Activated CD4-positive, alpha-beta memory T cell treated with anti-CD3 and anti-CD28 coated beads, Interleukin-2, amount 10 ng/mL, durations not matched to agents 7 days and 5 days (primary cell): ENCODE measurements at regions not wholly inside any gene's neighbourhood (a gene's known extent, or its start where the extent isn't known, plus 50 kb on each side); places are given as distances from the start of the nearest gene placed in this dataset.

Source experiments
- CTCF ChIA-PET: fragments of 350-600 bp; sonication (Branson Sonifier 250); formaldehyde crosslinking; loops from one replicate; lab custom pipeline; 2021; ENCODE audit warnings: antibody characterized with exemption, inconsistent platforms; lab: Charles Lee
- POLR2A ChIA-PET: fragments of 350-600 bp; sonication (Branson Sonifier 250); formaldehyde crosslinking; loops from one replicate; lab custom pipeline; 2021; ENCODE audit warnings: antibody characterized with exemption; lab: Charles Lee
- DNase-seq: peaks from one replicate; pipeline ENCODE4 v3.0.0-alpha.2; 2020
- H3K27ac Mint-ChIP-seq: one replicate; pipeline ENCODE4 v1.8.0; 2021; ENCODE audit warnings: mild to moderate bottlenecking, mixed read lengths
- H3K27me3 Mint-ChIP-seq: one replicate; pipeline ENCODE4 v1.8.0; 2021; ENCODE audit warnings: mixed read lengths
- H3K36me3 Mint-ChIP-seq: one replicate; pipeline ENCODE4 v1.8.0; 2021; ENCODE audit warnings: low read depth, mixed read lengths
- H3K4me1 Mint-ChIP-seq: one replicate; pipeline ENCODE4 v1.8.0; 2021; ENCODE audit warnings: mixed read lengths
- H3K4me3 Mint-ChIP-seq: one replicate; pipeline ENCODE4 v1.8.0; 2021; ENCODE audit warnings: mild to moderate bottlenecking, mixed read lengths
- H3K9me3 Mint-ChIP-seq: one replicate; pipeline ENCODE4 v1.8.0; 2021; ENCODE audit warnings: mixed read lengths

DNA sequence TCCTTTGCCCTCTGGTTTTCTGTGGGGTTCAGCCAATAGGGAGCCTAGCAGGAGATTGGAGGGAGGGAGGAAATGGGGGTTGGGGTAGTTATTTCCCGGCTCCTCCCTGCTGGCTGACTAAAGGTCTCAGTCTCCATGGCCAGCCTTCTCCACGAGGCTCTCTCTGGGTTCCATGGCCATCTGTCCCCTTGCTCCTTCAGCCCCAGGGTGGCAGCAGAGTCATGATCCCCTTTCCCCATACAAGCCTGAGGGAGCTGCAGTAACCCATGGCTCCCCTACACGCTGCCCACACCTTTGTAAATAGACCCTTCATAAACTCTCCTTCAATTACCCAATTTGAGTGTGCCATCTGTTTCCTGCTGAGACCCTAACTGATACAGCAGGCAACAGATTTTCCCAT lies 176.1 kb upstream of the CSF3R start:
- H3K27me3 Mint-ChIP-seq, result peaks cover 18% of the 10 kb centered on the region
- no peak for DNase-seq
- no peaks in the 10 kb centered on the region for H3K36me3 Mint-ChIP-seq
- POLR2A ChIA-PET, result no interaction called here
- H3K4me3 Mint-ChIP-seq, result no peak overlapping the region
- CTCF ChIA-PET, result interaction anchor here (0.9 to 1.0 kb wide), 2 partner anchors 10 to 50 kb away, joined by 3 read pairs; no protein-coding TSS in a partner anchor
- H3K4me1 Mint-ChIP-seq, result no peaks in the 10 kb centered on the region
- H3K27ac Mint-ChIP-seq, result no peak overlapping the region
- no peaks in the 10 kb centered on the region for H3K9me3 Mint-ChIP-seq

DNA sequence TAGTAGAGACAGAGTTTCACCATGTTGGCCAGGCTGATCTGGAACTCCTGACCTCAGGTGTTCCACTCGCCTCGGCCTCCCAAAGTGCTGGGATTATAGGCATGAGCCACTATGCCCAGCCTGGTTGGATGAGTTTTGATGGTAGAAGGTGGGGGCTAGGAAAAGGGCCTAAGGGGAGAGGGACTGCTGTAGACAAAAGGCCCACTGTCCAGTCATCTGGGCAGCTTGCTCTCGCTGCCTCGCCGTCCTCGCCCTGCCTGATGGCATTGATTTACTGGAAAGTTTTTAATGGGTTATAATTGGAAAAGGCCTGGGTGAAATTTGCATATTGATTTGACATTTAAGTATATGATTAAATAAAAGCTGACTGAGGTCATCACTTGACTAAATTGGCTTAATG lies 175.1 kb upstream of the CSF3R start:
- POLR2A ChIA-PET, result no interaction called here
- no peak for DNase-seq
- Mint-ChIP-seq H3K27me3 (peaks cover 24% of the 10 kb centered on the region), H3K36me3 (no peaks in the 10 kb centered on the region), H3K4me3 (no peak overlapping the region), H3K27ac (no peak overlapping the region), H3K4me1 (no peaks in the 10 kb centered on the region), H3K9me3 (no peaks in the 10 kb centered on the region)
- CTCF ChIA-PET, result interaction anchor here (0.9 kb wide), 1 partner anchor 9 kb away, joined by 3 read pairs; no protein-coding TSS in a partner anchor

DNA sequence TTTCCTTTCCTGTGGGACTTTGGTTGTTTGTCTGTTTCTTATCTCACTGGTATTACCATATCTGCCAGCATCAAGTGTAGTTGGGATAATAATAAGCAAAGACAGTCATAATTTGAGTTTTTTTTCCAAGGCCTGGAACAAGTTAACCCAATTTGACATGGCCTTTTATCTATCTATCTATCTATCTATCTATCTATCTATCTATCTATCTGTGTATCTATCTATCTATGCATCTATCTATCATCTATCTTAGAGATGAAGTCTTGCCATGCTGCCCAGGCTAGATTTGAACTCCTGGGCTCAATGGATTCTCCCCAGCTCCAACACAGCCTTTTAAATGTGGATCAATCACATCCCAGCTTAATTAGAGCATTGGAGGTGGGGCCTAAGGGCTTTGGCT lies 174.1 kb upstream of the CSF3R start:
- Mint-ChIP-seq H3K36me3 (no peaks in the 10 kb centered on the region), H3K4me1 (peaks cover 5% of the 10 kb centered on the region), H3K9me3 (no peaks in the 10 kb centered on the region), H3K4me3 (no peak overlapping the region), H3K27ac (no peak overlapping the region), H3K27me3 (peaks cover 34% of the 10 kb centered on the region)
- ChIA-PET CTCF (no interaction called here), POLR2A (no interaction called here)
- no peak for DNase-seq

DNA sequence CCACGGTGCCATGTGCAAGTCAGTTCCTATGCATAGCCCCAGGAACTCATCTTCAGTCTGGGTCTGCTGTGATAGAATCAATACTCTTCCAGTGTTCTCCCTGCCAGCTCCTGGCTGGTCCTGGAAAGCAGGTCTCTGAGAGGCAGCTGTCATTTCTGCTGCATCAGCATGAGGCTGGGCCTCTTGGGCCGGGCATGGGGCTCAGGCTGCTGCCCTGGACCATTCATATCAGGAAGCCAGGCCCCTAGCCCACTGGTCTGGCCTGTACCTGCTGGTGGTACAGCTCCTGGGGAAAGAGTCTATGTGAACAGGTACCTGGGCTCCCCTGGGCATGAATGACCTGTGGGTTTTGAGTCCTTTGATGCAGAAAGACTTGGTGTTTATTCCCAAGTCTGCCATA lies 173.6 kb upstream of the CSF3R start:
- POLR2A ChIA-PET, result no interaction called here
- Mint-ChIP-seq H3K9me3 (no peaks in the 10 kb centered on the region), H3K27me3 (peaks cover 36% of the 10 kb centered on the region), H3K36me3 (no peaks in the 10 kb centered on the region), H3K4me1 (peaks cover 5% of the 10 kb centered on the region), H3K4me3 (no peak overlapping the region), H3K27ac (no peak overlapping the region)
- DNase-seq, result no peak
- CTCF ChIA-PET, result no interaction called here

DNA sequence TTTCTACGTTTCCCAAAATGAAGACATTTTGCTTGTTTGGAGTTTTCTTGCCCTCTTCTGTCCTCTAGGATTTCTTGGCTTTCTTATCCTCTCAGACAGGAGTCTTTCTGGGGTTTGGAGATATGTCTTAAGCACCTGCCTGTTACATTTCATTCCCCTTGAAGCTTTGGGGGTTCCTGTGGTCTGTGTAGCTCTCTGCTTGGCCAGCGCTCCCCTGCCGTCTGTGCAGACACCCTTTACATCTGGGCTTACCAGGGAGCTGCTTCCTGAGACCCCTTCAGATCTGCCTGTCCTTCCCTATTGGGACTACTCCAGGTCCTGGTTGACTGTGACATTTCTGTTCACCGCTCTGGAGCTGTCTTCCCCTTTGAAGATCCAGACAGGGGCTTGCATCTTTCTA lies 171.9 kb upstream of the CSF3R start:
- CTCF ChIA-PET, result no interaction called here
- POLR2A ChIA-PET, result no interaction called here
- no peak overlapping the region for H3K27ac Mint-ChIP-seq
- no peaks in the 10 kb centered on the region for H3K9me3 Mint-ChIP-seq
- H3K36me3 Mint-ChIP-seq, result no peaks in the 10 kb centered on the region
- peaks cover 30% of the 10 kb centered on the region for H3K27me3 Mint-ChIP-seq
- H3K4me1 Mint-ChIP-seq, result peaks cover 9% of the 10 kb centered on the region
- no peak for DNase-seq
- H3K4me3 Mint-ChIP-seq, result no peak overlapping the region

DNA sequence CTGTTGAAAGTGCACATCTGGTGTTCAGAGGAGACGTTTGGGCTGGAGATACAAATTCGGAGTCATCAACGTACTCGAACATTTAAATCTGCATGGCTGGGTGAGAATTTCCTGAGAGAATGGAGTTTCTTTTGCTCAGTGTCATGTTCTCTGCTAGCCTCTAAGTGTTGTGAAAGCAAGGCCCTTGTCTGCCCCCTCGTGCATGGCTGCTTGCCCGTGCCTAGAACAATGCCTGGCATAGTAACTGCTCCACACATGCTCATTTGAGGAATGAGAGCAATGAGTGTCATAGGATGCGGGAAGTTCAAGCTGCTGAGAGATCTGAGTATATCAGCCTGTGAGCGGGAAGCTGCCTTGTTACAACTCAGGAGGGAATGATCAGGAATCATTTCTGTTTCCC lies 171.1 kb upstream of the CSF3R start:
- ChIA-PET CTCF (no interaction called here), POLR2A (no interaction called here)
- DNase-seq, result no peak
- no peak overlapping the region for H3K4me3 Mint-ChIP-seq
- H3K36me3 Mint-ChIP-seq, result no peaks in the 10 kb centered on the region
- H3K4me1 Mint-ChIP-seq, result peaks cover 9% of the 10 kb centered on the region
- H3K9me3 Mint-ChIP-seq, result no peaks in the 10 kb centered on the region
- no peak overlapping the region for H3K27ac Mint-ChIP-seq
- H3K27me3 Mint-ChIP-seq, result peaks cover 27% of the 10 kb centered on the region

DNA sequence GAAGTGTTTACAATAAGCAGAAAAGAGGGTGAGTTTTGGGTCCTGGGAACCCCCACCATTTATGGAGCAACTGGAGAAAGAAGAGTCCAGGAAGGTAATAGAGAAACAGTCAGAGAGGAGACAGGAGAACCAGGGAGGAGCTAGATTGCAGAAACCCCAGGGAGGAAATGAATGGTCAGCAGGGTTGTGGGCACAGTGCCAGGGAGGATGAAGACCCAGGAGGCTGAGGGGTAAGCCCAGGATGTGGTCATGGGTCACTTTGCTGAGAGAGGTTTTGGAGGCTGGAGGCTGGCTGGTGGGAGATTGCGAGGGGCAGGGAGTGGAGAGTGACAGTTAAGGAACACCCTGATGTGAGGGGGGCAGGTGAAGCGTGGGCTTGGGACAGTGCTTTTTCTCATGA lies 169.9 kb upstream of the CSF3R start:
- ChIA-PET CTCF (no interaction called here), POLR2A (no interaction called here)
- DNase-seq, result no peak
- Mint-ChIP-seq H3K27ac (no peak overlapping the region), H3K4me3 (no peak overlapping the region), H3K4me1 (peaks cover 9% of the 10 kb centered on the region), H3K9me3 (no peaks in the 10 kb centered on the region), H3K27me3 (peaks cover 27% of the 10 kb centered on the region), H3K36me3 (no peaks in the 10 kb centered on the region)

DNA sequence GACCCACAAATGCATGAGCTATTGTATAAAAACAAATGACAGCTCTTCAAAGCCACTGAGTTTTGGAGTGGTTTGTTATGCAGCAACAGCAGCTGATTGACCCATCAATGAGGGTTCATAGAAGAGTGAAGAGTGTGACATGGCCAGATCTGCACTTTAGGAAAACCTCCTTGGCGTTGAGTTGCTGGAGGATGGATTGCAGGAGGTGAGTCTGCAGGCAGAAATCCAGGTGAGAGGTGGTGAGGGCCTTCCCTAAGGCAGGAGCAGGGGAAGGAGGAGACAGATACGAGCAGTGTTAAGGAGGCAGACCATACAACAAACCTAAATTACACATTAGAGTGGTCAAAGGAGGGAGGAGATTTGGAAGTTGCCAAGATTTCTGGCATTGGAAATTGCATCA lies 169.3 kb upstream of the CSF3R start:
- no peak overlapping the region for H3K4me3 Mint-ChIP-seq
- H3K9me3 Mint-ChIP-seq, result no peaks in the 10 kb centered on the region
- peaks cover 9% of the 10 kb centered on the region for H3K4me1 Mint-ChIP-seq
- no peak overlapping the region for H3K27ac Mint-ChIP-seq
- no peaks in the 10 kb centered on the region for H3K36me3 Mint-ChIP-seq
- CTCF ChIA-PET, result interaction anchor here (0.9 to 1.2 kb wide), 2 partner anchors 43 to 54 kb away, joined by 3 to 5 read pairs; no protein-coding TSS in a partner anchor
- POLR2A ChIA-PET, result no interaction called here
- H3K27me3 Mint-ChIP-seq, result peaks cover 27% of the 10 kb centered on the region
- no peak for DNase-seq

DNA sequence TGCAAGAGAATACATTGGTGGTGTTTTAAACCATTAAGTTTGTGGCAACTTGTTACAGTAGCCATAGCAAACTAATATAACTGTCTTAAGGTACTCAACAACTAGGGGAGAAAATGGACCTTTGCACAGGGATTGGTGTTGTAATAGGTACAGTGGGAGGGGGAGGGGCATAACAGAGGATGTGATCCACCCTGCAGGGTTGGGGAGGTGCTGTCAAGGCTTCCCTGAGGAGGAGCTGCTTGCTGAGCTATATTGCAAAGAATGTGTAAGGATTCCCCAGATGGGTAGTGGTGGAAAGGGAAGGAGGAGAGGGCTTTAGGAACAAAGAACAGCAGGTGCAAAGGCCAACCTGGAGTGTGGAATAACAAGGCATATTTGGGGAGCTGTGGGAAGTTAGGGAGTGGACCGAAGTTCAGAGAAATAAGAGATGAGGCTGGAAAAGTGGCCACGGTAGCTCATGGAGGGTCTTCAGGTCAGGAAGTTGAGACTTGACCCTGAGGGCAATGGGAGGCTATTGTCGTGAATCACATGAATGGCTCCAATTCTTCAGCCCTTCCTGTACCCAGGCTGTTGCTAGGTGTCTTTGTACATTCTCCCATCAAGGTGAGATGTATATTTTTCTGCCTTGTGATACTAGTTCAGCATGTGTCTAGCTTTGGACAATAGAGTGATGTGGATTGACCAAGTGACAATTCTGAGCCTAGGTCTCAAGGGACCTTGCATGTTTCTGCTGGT lies 168.6 kb upstream of the CSF3R start:
- Mint-ChIP-seq H3K27ac (no peak overlapping the region), H3K4me3 (no peak overlapping the region), H3K36me3 (no peaks in the 10 kb centered on the region), H3K4me1 (peaks cover 9% of the 10 kb centered on the region), H3K27me3 (peaks cover 28% of the 10 kb centered on the region), H3K9me3 (no peaks in the 10 kb centered on the region)
- CTCF ChIA-PET, result interaction anchor here (0.9 to 1.2 kb wide), 2 partner anchors 42 to 53 kb away, joined by 3 to 5 read pairs; no protein-coding TSS in a partner anchor
- DNase-seq, result no peak
- POLR2A ChIA-PET, result no interaction called here

DNA sequence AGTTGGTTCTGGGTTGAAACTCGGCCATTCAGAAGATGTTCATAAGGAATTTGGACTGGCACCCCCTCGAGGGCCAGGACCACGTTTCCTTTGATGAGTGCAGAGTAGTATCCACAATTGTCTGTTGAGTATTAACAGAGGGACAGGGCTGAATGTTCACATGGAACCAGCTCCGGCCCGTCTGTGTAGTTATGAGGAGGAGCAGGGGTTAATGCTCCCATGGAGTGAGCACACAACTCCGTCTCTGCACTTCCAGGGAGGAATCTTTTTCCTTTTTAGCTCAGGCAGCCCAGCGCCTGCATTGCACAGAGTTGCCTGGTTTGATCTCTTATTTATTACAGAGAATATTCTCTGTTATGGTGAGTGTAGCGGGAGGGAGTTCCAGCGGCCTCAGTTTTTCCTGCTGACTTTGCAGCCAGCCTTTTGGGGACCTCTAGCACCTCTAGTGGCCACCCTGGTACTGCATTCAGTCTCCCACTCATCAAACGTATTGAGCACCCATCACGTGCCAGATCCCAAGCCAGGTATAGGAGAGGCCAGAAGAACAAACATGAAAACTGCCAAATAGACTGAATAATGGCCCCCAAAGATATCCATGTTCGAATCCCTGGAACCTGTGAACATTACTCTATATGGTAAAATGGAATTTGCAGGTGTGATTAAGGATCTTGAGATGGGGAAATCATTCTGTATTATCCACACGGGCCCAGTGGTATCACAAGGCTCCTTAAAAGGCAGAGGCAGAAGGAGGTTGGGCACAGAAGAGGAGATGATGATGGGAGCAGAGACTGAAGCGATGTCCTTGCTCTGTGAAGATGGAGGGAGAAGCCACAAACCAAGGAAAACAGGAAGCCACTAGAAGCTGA lies 167.7 kb upstream of the CSF3R start:
- Mint-ChIP-seq H3K4me1 (peaks cover 9% of the 10 kb centered on the region), H3K4me3 (no peak overlapping the region)
- POLR2A ChIA-PET, result no interaction called here

DNA sequence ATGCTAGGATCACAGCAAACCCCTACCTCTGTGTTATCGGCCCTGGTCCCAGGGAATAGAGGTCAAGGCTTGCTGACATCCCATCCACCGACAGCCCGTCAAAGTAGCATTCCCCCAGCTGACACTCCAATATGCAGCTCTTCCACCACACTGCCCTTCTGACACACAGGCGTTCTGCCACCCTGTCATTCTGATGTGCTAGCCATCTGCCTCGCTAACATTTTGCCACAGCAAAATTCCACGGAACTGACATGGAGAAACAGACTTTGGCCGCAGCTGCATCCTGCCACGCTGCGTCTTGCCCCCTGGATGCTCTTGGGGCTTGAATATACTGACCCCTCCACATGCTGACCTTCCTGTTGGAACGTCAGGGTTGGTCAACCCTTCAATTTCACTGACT lies 163.2 kb upstream of the CSF3R start:
- Mint-ChIP-seq H3K27me3 (peaks cover 10% of the 10 kb centered on the region), H3K27ac (no peak overlapping the region), H3K4me3 (no peak overlapping the region), H3K36me3 (no peaks in the 10 kb centered on the region), H3K4me1 (peaks cover 4% of the 10 kb centered on the region), H3K9me3 (no peaks in the 10 kb centered on the region)
- DNase-seq, result no peak
- CTCF ChIA-PET, result no interaction called here
- POLR2A ChIA-PET, result no interaction called here

More for the DNA sequence above, 167.7 kb upstream of the CSF3R start:
- peaks cover 33% of the 10 kb centered on the region for H3K27me3 Mint-ChIP-seq
- peak; percentile 68 for DNase-seq
- H3K9me3 Mint-ChIP-seq, result no peaks in the 10 kb centered on the region
- no peak overlapping the region for H3K27ac Mint-ChIP-seq
- H3K36me3 Mint-ChIP-seq, result no peaks in the 10 kb centered on the region
- CTCF ChIA-PET, result interaction anchor here (1.2 to 1.4 kb wide), 3 partner anchors 12 to 41 kb away, joined by 3 to 4 read pairs (median 4); no protein-coding TSS in a partner anchor

DNA sequence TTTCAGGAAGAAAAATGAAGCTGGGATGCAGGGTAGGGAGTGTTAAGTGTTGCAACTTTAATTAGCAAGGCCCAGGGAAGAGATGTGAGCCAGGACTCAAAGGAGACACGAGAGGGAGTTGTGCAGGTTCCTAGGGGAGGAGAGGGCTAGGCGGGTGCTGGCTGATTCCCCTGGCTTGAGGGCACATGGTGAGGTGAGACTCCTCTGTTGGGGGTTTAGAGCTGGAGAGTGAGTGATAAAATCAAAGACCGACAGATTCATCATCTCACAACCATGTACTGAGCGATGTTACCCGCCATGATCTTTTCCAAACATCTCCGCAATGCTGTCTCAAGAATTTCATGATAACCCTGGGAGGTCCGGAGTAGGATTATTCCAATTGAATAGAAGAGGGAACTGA lies 161.8 kb upstream of the CSF3R start:
- no peak overlapping the region for H3K27ac Mint-ChIP-seq

More for the DNA sequence above, 161.8 kb upstream of the CSF3R start:
- Mint-ChIP-seq H3K4me1 (no peaks in the 10 kb centered on the region), H3K27me3 (peaks cover 6% of the 10 kb centered on the region), H3K9me3 (no peaks in the 10 kb centered on the region), H3K36me3 (no peaks in the 10 kb centered on the region), H3K4me3 (no peak overlapping the region)
- CTCF ChIA-PET, result no interaction called here
- POLR2A ChIA-PET, result no interaction called here
- no peak for DNase-seq
